Omental fat pad (tissue), 3 donors: ENCODE measurements at regions not wholly inside any gene's neighbourhood (a gene's known extent, or its start where the extent isn't known, plus 50 kb on each side); places are given as distances from the start of the nearest gene placed in this dataset.

Experiments used
- ATAC-seq: fragments of 150-250 bp; one replicate; pipeline ENCODE4 v1.9.1; 2016; ENCODE audit warnings: mild to moderate bottlenecking, moderate library complexity; ENCODE audit not compliant: low FRiP score
- DNase-seq: peaks from one replicate; pipeline ENCODE4 v3.0.0-alpha.2; 2019; ENCODE audit warnings: low spot score
- CTCF ChIP-seq, 3 donors: fragments of 450-650 bp; IDR thresholded peaks; one replicate each; pipeline ENCODE4 v1.5.1; 2016 to 2017; ENCODE audit warnings: antibody characterized with exemption in 3 of 3, mild to moderate bottlenecking in 3 of 3, moderate library complexity in 2 of 3

GRCh38 chr1:87753366-87753765 lies 424.7 kb downstream of the LMO4 start:
- DNase-seq: no peak
- no peak for ATAC-seq
- TF ChIP-seq CTCF (IDR thresholded peaks at IDR 0.05): no peak

GRCh38 chr1:87754139-87754538 lies 425.5 kb downstream of the LMO4 start:
- DNase-seq: no peak
- TF ChIP-seq CTCF (IDR thresholded peaks at IDR 0.05): no peak
- ATAC-seq: no peak

- ATAC-seq: no peak
These were observed 429.0 kb downstream of the LMO4 start for GRCh38 chr1:87757676-87758075.

GRCh38 chr1:87759421-87760087 lies 430.9 kb downstream of the LMO4 start:
- DNase-seq (no peak), ATAC-seq (no peak)
- no peak for TF ChIP-seq CTCF (IDR thresholded peaks at IDR 0.05)

More at GRCh38 chr1:87757676-87758075, 429.0 kb downstream of the LMO4 start:
- TF ChIP-seq CTCF (IDR thresholded peaks at IDR 0.05): no peak
- no peak for DNase-seq

- ATAC-seq: no peak
- TF ChIP-seq CTCF (IDR thresholded peaks at IDR 0.05): no peak
- no peak for DNase-seq
These were observed 431.5 kb downstream of the LMO4 start for GRCh38 chr1:87760155-87760554.

- TF ChIP-seq CTCF (IDR thresholded peaks at IDR 0.05): no peak
- no peak for ATAC-seq
These were observed 432.0 kb downstream of the LMO4 start for GRCh38 chr1:87760654-87761053.

GRCh38 chr1:87763483-87763882 lies 434.8 kb downstream of the LMO4 start:
- TF ChIP-seq CTCF (IDR thresholded peaks at IDR 0.05): no peak

More at GRCh38 chr1:87760654-87761053, 432.0 kb downstream of the LMO4 start:
- DNase-seq: no peak

More at GRCh38 chr1:87763483-87763882, 434.8 kb downstream of the LMO4 start:
- DNase-seq (no peak), ATAC-seq (no peak)
